Tibial nerve (tissue), 4 donors: ENCODE measurements at regions not wholly inside any gene's neighbourhood (a gene's known extent, or its start where the extent isn't known, plus 50 kb on each side); places are given as distances from the start of the nearest gene placed in this dataset.

Experiments
- DNase-seq, 2 donors: peaks; one replicate each; pipeline ENCODE4 v3.0.0-alpha.2; 2019; ENCODE audit warnings: low spot score in 2 of 2
- H3K27ac ChIP-seq, 4 donors: fragments of 200-600 bp; sonication (generic) in 3 of 4; one replicate each; pipeline ENCODE4 v1.5.1; 2017 to 2019; ENCODE audit warnings: mild to moderate bottlenecking in 1 of 4
- H3K27me3 ChIP-seq, 2 donors: fragments of 200-600 bp; sonication (generic) in 1 of 2; one replicate each; pipeline versions ENCODE4 v1.5.1 to v1.6.0; 2017 to 2019
- H3K36me3 ChIP-seq, 3 donors: fragments of 200-600 bp; sonication (generic); one replicate each; pipeline ENCODE4 v1.5.1; 2018 to 2019
- H3K4me1 ChIP-seq, 4 donors: fragments of 200-600 bp; sonication (generic) in 3 of 4; one replicate each; pipeline ENCODE4 v1.5.1; 2017 to 2019
- H3K4me3 ChIP-seq, 4 donors: fragments of 200-600 bp; sonication (generic) in 3 of 4; one replicate each; pipeline ENCODE4 v1.5.1; 2017 to 2019; ENCODE audit warnings: mild to moderate bottlenecking in 1 of 4, moderate library complexity in 1 of 4
- H3K9me3 ChIP-seq, 4 donors: fragments of 200-600 bp; sonication (generic) in 3 of 4; one replicate each; pipeline ENCODE4 v1.5.1; 2017 to 2019
- EP300 ChIP-seq, 2 donors: sonication (generic); formaldehyde crosslinking; IDR thresholded peaks; one replicate each; pipeline ENCODE4 v1.6.1; 2017; ENCODE audit warnings: antibody characterized with exemption in 2 of 2, mild to moderate bottlenecking in 1 of 2
- POLR2A ChIP-seq, 2 donors: fragments of 450-650 bp; IDR thresholded peaks; one replicate each; pipeline ENCODE4 v1.6.1; 2017; ENCODE audit warnings: antibody characterized with exemption in 2 of 2, mild to moderate bottlenecking in 2 of 2, moderate library complexity in 2 of 2
- WGBS, 2 donors: methylation state at CpG; one replicate each; pipeline ENCODE4 v1.1.5; 2018; 5-methylcytosine and 5-hydroxymethylcytosine counted together
- TF ChIP-seq, protein P1 (sequence below), 5 experiments: fragments of 200-600 bp in 3 of 5; fragments of 450-650 bp in 2 of 5; sonication (generic) in 3 of 5; IDR thresholded peaks; one replicate each; pipeline ENCODE4 v1.5.1; 2016 to 2019; ENCODE audit warnings: antibody characterized with exemption in 5 of 5, mild to moderate bottlenecking in 3 of 5, moderate library complexity in 2 of 5

DNA sequence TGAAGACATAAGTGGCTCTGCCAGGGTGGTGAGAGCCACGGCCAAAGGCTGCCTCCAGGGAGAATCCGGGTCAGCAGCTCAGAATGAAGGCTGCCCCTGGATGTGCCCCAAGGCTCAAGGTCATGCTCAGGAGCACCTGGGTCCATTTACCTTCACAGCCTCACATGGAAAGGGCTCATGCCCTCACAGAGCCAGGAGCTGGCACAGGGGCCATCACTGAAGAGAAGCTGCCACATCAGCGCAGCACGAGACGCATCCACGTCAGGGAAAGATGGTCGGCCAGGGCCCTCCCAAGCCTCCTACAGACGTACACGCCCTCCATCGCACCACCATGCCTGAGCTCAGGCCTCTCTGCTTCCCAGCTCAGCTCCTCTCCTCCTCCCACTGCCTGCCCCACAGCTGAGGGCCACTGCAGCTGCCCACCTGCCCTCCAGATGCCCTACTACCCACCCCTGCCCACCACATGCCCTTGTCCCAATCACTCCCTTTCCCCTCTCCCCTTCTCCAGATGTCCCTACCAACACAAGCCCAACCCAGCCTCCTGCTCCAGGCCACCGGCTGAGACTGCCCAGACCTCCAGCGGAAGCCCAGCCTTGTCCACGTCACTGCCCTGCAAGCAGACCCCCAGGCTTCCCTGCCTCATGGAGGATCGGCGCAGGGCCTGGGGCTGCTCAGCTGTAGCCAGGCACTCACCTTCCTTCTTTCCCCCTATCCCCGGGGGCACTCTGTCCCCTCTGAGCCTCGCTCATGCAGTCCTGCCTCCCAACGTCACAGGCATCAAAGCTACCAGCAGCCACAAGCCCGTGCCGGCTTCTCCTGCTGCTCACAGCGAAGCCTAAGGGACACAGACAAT lies 144.1 kb downstream of the SHANK2 start:
- TF ChIP-seq POLR2A (IDR thresholded peaks at IDR 0.05) (no peak), EP300 (IDR thresholded peaks at IDR 0.05) (no peak)
- TF ChIP-seq, protein P1, sequence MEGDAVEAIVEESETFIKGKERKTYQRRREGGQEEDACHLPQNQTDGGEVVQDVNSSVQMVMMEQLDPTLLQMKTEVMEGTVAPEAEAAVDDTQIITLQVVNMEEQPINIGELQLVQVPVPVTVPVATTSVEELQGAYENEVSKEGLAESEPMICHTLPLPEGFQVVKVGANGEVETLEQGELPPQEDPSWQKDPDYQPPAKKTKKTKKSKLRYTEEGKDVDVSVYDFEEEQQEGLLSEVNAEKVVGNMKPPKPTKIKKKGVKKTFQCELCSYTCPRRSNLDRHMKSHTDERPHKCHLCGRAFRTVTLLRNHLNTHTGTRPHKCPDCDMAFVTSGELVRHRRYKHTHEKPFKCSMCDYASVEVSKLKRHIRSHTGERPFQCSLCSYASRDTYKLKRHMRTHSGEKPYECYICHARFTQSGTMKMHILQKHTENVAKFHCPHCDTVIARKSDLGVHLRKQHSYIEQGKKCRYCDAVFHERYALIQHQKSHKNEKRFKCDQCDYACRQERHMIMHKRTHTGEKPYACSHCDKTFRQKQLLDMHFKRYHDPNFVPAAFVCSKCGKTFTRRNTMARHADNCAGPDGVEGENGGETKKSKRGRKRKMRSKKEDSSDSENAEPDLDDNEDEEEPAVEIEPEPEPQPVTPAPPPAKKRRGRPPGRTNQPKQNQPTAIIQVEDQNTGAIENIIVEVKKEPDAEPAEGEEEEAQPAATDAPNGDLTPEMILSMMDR (IDR thresholded peaks at IDR 0.05) = no peak
- no peaks in the 10 kb centered on the region for H3K27me3 ChIP-seq
- no peaks in the 10 kb centered on the region for H3K4me1 ChIP-seq
- no peaks in the 10 kb centered on the region for H3K36me3 ChIP-seq
- no peak for DNase-seq
- WGBS, 2 donors = 69 to 77% methylated on average over 18 to 21 of the region's 21 CpGs
- H3K4me3 ChIP-seq = no peak overlapping the region
- H3K9me3 ChIP-seq = no peaks in the 10 kb centered on the region
- no peak overlapping the region for H3K27ac ChIP-seq

DNA sequence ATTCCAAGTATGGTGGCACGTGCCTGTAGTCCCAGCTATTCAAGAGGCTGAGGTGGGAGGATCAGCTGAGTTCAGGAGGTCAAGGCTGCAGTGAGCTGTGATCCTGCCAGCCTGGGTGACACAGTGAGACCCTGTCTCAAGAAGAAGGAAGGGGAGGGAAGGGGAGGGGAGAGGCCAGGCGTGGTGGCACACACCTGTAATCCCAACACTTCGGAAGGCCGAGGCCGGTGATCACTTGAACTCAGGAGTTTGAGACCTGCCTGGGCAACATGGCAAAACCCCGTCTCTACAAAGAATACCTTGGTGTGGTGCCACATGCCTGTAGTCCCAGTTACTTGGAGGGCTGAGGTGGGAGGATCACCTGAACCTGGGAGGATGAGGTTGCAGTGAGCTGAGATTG lies 145.7 kb downstream of the SHANK2 start:
- Histone ChIP-seq H3K9me3 (no peaks in the 10 kb centered on the region), H3K36me3 (no peaks in the 10 kb centered on the region), H3K4me1 (no peaks in the 10 kb centered on the region), H3K4me3 (no peak overlapping the region), H3K27me3 (no peaks in the 10 kb centered on the region), H3K27ac (no peak overlapping the region)
- no peak for DNase-seq
- TF ChIP-seq, protein P1 (IDR thresholded peaks at IDR 0.05) = no peak
- TF ChIP-seq POLR2A (IDR thresholded peaks at IDR 0.05) (no peak), EP300 (IDR thresholded peaks at IDR 0.05) (no peak)
- 79% methylated on average over 6 of the region's 6 CpGs for WGBS, 2 donors

DNA sequence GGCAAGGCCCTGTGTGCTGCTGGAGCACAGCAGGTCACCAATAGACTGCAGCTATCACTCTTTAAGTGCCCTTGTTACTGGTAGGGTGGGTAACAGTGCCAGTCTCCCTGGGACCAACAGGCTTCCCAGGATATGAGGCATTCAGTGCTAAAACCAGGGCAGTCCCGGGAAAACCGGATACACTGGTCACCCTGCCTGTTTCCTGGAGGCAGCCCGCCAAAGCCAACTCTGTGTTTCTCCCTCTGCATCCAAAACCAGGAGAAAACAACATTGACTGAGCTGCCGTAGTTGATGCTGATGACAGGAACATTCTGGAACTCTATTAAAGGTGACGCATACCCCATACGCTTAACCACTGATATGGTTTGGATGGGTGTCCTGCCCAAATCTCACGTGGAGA lies 149.1 kb downstream of the SHANK2 start:
- no peaks in the 10 kb centered on the region for H3K4me1 ChIP-seq
- 82 to 83% methylated on average over 4 to 7 of the region's 7 CpGs for whole genome bisulfite sequencing, 2 donors

DNA sequence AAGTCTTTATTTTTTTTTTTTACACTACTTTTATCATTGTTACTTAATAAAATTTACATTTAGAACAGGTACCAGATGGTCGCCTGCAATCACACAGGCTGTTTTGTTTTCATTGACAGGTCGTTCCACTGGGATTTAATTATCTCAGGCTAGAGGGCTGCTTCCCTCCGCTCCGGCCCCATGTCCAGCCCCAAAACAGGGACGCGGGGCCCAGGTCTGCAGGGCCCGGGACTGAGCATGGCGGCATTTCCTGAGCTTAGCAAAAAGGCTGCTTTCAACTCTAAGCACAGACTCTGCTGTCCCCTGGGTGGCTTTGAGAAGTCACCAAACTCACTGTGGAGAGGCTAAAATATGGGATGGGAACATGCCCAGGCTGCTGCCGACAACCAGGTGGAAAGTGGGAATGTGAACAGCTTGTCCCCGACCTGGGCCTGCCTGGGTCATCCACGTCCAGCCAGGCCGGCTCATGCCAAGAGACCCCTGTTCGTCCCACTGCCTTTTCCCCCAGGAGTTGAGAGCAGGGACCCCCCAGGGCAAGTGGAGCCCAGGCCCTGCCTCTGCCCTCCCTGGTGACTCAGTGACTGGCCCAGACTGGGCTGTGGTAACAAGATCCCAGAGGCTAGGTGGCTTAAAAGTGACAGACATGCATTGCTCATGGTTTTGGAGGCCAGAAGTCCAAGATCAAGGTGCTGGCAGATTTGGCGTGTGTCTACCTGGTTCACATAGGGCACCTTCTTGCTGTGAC lies 150.0 kb downstream of the SHANK2 start:
- no peaks in the 10 kb centered on the region for H3K9me3 ChIP-seq
- H3K4me3 ChIP-seq = no peak overlapping the region
- H3K27ac ChIP-seq = no peak overlapping the region
- no peak for TF ChIP-seq POLR2A (IDR thresholded peaks at IDR 0.05)
- TF ChIP-seq, protein P1 (IDR thresholded peaks at IDR 0.05) = no peak
- no peak for TF ChIP-seq EP300 (IDR thresholded peaks at IDR 0.05)
- H3K36me3 ChIP-seq = no peaks in the 10 kb centered on the region
- no peaks in the 10 kb centered on the region for H3K4me1 ChIP-seq
- WGBS, 2 donors = 75 to 79% methylated on average over 12 to 14 of the region's 14 CpGs
- DNase-seq = no peak
- no peaks in the 10 kb centered on the region for H3K27me3 ChIP-seq

More for the DNA sequence above, 149.1 kb downstream of the SHANK2 start:
- no peak for DNase-seq
- H3K36me3 ChIP-seq = no peaks in the 10 kb centered on the region
- no peak overlapping the region for H3K4me3 ChIP-seq
- no peak overlapping the region for H3K27ac ChIP-seq
- H3K27me3 ChIP-seq = no peaks in the 10 kb centered on the region
- no peaks in the 10 kb centered on the region for H3K9me3 ChIP-seq
- TF ChIP-seq POLR2A (IDR thresholded peaks at IDR 0.05) (no peak), EP300 (IDR thresholded peaks at IDR 0.05) (no peak)
- TF ChIP-seq, protein P1 (IDR thresholded peaks at IDR 0.05) = no peak

DNA sequence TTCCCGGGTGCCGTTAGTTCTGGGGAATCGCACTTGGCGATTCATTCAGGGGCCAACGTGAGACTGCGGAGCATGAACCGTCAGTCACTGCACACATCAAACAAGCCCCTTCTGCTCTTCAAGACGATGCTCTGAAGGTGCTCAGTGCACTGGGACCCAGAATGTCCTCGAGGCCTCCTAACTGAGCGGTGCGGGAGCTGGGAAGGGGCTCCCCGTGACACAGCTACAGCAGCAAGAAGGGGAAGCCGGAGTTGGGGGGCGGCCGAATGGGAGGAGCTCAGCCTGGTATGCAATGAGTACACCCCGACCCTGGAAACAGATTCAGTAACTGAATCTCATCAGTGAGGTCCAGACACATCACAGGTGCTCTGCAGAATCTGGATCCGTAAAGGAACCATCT lies 150.8 kb downstream of the SHANK2 start:
- Histone ChIP-seq H3K9me3 (no peaks in the 10 kb centered on the region), H3K4me3 (no peak overlapping the region), H3K36me3 (no peaks in the 10 kb centered on the region), H3K27ac (no peak overlapping the region), H3K27me3 (no peaks in the 10 kb centered on the region), H3K4me1 (no peaks in the 10 kb centered on the region)
- TF ChIP-seq, protein P1 (IDR thresholded peaks at IDR 0.05) = no peak
- TF ChIP-seq EP300 (IDR thresholded peaks at IDR 0.05) (no peak), POLR2A (IDR thresholded peaks at IDR 0.05) (no peak)
- DNase-seq = no peak
- 62 to 63% methylated on average over 17 of the region's 17 CpGs for WGBS, 2 donors
